Fibroblast of skin of right quadriceps (primary cell): ENCODE measurements at regions not wholly inside any gene's neighbourhood (a gene's known extent, or its start where the extent isn't known, plus 50 kb on each side); places are given as distances from the start of the nearest gene placed in this dataset.
"Not testable (repeated sequence)": the region's sequence is repeated elsewhere in the genome, so short reads cannot be mapped to it uniquely, and the experiment has no call there.

Source experiments
- DNase-seq: peaks from one replicate; pipeline ENCODE4 v3.0.0-alpha.2; 2013

- no peak for DNase-seq
These were observed 121.7 kb upstream of the CFAP20DC start for GRCh38 chr3:59171491-59171890.

GRCh38 chr3:59170166-59170565 lies 120.3 kb upstream of the CFAP20DC start:
- DNase-seq, result not testable (repeated sequence)

- no peak for DNase-seq
These were observed 117.9 kb upstream of the CFAP20DC start for GRCh38 chr3:59167756-59168155.

- DNase-seq, result peak; percentile 1
These were observed 114.1 kb upstream of the CFAP20DC start for GRCh38 chr3:59163953-59164352.

GRCh38 chr3:59161048-59161447 lies 111.2 kb upstream of the CFAP20DC start:
- no peak for DNase-seq

GRCh38 chr3:59160133-59160746 lies 110.4 kb upstream of the CFAP20DC start:
- DNase-seq, result no peak

GRCh38 chr3:59153648-59154047 lies 103.8 kb upstream of the CFAP20DC start:
- DNase-seq, result no peak

- DNase-seq, result no peak
These were observed 103.1 kb upstream of the CFAP20DC start for GRCh38 chr3:59152943-59153342.

- no peak for DNase-seq
These were observed 100.2 kb upstream of the CFAP20DC start for GRCh38 chr3:59150039-59150438.

GRCh38 chr3:59149166-59149565 lies 99.3 kb upstream of the CFAP20DC start:
- DNase-seq, result no peak

GRCh38 chr3:59143447-59143846 lies 93.6 kb upstream of the CFAP20DC start:
- no peak for DNase-seq

- no peak for DNase-seq
These were observed 92.7 kb upstream of the CFAP20DC start for GRCh38 chr3:59142556-59142955.

- DNase-seq, result no peak
These were observed 89.1 kb upstream of the CFAP20DC start for GRCh38 chr3:59138966-59139365.

GRCh38 chr3:59137415-59137814 lies 87.6 kb upstream of the CFAP20DC start:
- no peak for DNase-seq

- DNase-seq, result no peak
These were observed 86.3 kb upstream of the CFAP20DC start for GRCh38 chr3:59136081-59136480.

- DNase-seq, result no peak
These were observed 85.3 kb upstream of the CFAP20DC start for GRCh38 chr3:59135096-59135495.

- peak; percentile 72 for DNase-seq
These were observed 83.5 kb upstream of the CFAP20DC start for GRCh38 chr3:59133311-59133710.

GRCh38 chr3:59131016-59131766 lies 81.4 kb upstream of the CFAP20DC start:
- peak; percentile 73 for DNase-seq

- DNase-seq, result no peak
These were observed 78.9 kb upstream of the CFAP20DC start for GRCh38 chr3:59128685-59129084.

- peak; percentile 83 for DNase-seq
These were observed 77.2 kb upstream of the CFAP20DC start for GRCh38 chr3:59127071-59127470.

- no peak for DNase-seq
These were observed 76.6 kb upstream of the CFAP20DC start for GRCh38 chr3:59126446-59126845.

GRCh38 chr3:59121346-59122144 lies 71.7 kb upstream of the CFAP20DC start:
- DNase-seq, result no peak

- DNase-seq, result no peak
These were observed 69.1 kb upstream of the CFAP20DC start for GRCh38 chr3:59118928-59119327.

GRCh38 chr3:59117396-59117795 lies 67.6 kb upstream of the CFAP20DC start:
- no peak for DNase-seq
